Rectal smooth muscle tissue (tissue), 1 donor: ENCODE measurements at regions not wholly inside any gene's neighbourhood (a gene's known extent, or its start where the extent isn't known, plus 50 kb on each side); places are given as distances from the start of the nearest gene placed in this dataset.

Source experiments
- H3K27ac ChIP-seq: one replicate; pipeline ENCODE4 v1.7.0; 2013; ENCODE audit warnings: low read depth, low read length, inconsistent platforms
- H3K27me3 ChIP-seq: one replicate; pipeline ENCODE4 v1.7.0; 2013; ENCODE audit warnings: low read length; ENCODE audit not compliant: control insufficient read depth, insufficient read depth
- H3K36me3 ChIP-seq: one replicate; pipeline ENCODE4 v1.7.0; 2013; ENCODE audit warnings: low read length; ENCODE audit not compliant: control insufficient read depth, insufficient read depth
- H3K4me1 ChIP-seq: one replicate; pipeline ENCODE4 v1.7.0; 2013; ENCODE audit warnings: low read length; ENCODE audit not compliant: control insufficient read depth, insufficient read depth
- H3K4me3 ChIP-seq: one replicate; pipeline ENCODE4 v1.7.0; 2013; ENCODE audit warnings: low read length
- H3K9ac ChIP-seq: one replicate; pipeline ENCODE4 v1.7.0; 2013; ENCODE audit warnings: low read length

GRCh38 chr19:30733826-30734550, 361.8 kb downstream of the ZNF536 start:
- Histone ChIP-seq H3K4me1 (no peaks in the 10 kb centered on the region), H3K9ac (no peak overlapping the region), H3K27me3 (peaks cover 2% of the 10 kb centered on the region), H3K4me3 (no peak overlapping the region), H3K36me3 (no peaks in the 10 kb centered on the region), H3K27ac (no peak overlapping the region)

DNA sequence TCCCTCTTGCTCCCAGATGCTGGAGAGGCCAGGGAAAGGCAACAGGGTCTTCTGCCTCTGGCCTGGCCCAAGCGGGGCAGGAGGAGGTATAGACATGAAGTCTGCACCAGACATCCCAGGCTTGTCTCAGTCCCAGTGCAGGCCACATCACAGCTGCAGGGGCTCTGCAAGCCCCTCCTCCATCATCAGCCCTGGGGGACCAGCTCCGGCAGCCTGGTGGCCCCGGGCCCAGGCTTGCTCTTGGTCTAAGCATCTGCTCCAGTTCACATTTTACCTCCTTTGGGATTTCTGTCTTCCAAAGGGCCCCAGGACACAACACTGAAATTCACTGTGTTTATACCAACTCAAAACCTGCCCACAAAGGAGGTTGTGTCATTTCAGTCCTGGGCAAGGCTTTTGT, 359.4 kb downstream of the ZNF536 start:
- no peaks in the 10 kb centered on the region for H3K36me3 ChIP-seq
- H3K4me1 ChIP-seq, result no peaks in the 10 kb centered on the region
- no peak overlapping the region for H3K4me3 ChIP-seq
- H3K27ac ChIP-seq, result no peak overlapping the region
- H3K9ac ChIP-seq, result no peak overlapping the region
- no peaks in the 10 kb centered on the region for H3K27me3 ChIP-seq

GRCh38 chr19:30729451-30729850, 357.3 kb downstream of the ZNF536 start:
- Histone ChIP-seq H3K4me1 (no peaks in the 10 kb centered on the region), H3K27me3 (no peaks in the 10 kb centered on the region), H3K9ac (no peak overlapping the region), H3K36me3 (no peaks in the 10 kb centered on the region), H3K27ac (no peak overlapping the region), H3K4me3 (no peak overlapping the region)

- H3K27me3 ChIP-seq, result no peaks in the 10 kb centered on the region
- H3K4me3 ChIP-seq, result no peak overlapping the region
- no peak overlapping the region for H3K9ac ChIP-seq
- no peaks in the 10 kb centered on the region for H3K36me3 ChIP-seq
- no peak overlapping the region for H3K27ac ChIP-seq
- H3K4me1 ChIP-seq, result no peaks in the 10 kb centered on the region
Observed at GRCh38 chr19:30722761-30723160, 350.6 kb downstream of the ZNF536 start.

GRCh38 chr19:30722186-30722585, 350.0 kb downstream of the ZNF536 start:
- no peaks in the 10 kb centered on the region for H3K27me3 ChIP-seq
- H3K36me3 ChIP-seq, result no peaks in the 10 kb centered on the region
- no peak overlapping the region for H3K4me3 ChIP-seq
- H3K9ac ChIP-seq, result no peak overlapping the region
- H3K4me1 ChIP-seq, result no peaks in the 10 kb centered on the region
- no peak overlapping the region for H3K27ac ChIP-seq

DNA sequence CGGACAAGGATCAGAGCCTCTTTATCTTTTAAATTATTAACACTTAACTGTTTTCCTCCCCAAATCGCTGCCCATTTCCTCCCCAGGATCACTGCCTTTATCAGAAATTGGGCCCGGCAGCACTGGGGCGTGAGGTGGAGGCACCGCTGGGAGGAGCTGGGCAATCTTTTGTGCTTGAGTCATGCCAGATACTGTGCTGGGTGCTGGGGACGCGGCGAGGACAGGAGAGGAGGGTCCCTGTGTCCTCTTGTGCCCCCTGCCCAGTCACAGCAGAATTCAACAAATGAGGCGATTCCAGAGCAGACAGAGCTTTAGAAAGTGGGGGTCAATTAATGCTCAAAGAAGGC, 347.8 kb downstream of the ZNF536 start:
- no peaks in the 10 kb centered on the region for H3K4me1 ChIP-seq
- peak overlapping the region; percentile 90 for H3K27ac ChIP-seq
- H3K36me3 ChIP-seq, result no peaks in the 10 kb centered on the region
- H3K4me3 ChIP-seq, result peak overlapping the region; percentile 88
- peak overlapping the region; percentile 52 for H3K9ac ChIP-seq
- H3K27me3 ChIP-seq, result no peaks in the 10 kb centered on the region

DNA sequence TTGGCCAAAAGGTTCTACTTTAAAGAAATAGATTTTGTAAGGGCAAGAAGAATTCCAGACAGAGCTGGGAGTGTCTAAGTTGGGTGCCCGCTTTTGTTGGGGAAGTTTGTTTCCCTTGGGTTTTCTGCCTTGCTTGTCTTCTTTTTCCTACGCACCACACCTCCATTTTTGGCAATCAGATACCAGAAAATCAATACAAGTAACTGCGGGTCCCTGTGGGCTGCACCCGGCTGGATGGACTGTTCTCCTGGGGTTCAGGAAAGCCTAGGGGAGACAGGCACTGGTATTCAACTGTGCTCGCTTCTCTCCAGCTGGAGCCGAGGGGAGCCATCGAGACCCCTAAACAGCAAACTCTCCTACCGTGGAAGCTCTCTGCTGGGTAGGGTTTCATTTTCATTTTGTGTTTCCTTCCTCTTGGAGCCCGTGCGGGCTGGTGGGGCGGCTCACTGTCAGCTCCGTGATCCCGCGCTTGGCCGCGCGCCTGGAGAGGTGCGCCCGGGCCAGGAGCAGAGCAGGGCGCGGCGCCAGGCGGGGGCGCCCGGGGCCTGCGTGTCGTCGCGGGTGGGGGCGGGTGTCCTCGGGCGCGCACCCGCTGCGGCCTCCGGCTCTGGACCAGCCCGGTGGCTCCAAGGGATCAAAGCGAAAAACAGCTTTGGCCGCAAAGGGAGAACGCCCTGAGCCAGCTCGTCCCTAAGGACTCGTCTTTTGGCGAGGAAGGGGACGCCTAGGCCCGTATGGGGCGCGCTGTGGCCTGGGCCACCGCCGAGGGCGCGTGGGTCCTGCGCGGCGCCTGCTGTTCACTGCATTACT, 347.2 kb downstream of the ZNF536 start:
- Histone ChIP-seq H3K4me3 (peak overlapping the region; percentile 88), H3K27me3 (no peaks in the 10 kb centered on the region), H3K9ac (peak overlapping the region; percentile 52), H3K27ac (peak overlapping the region; percentile 90), H3K4me1 (no peaks in the 10 kb centered on the region), H3K36me3 (no peaks in the 10 kb centered on the region)

DNA sequence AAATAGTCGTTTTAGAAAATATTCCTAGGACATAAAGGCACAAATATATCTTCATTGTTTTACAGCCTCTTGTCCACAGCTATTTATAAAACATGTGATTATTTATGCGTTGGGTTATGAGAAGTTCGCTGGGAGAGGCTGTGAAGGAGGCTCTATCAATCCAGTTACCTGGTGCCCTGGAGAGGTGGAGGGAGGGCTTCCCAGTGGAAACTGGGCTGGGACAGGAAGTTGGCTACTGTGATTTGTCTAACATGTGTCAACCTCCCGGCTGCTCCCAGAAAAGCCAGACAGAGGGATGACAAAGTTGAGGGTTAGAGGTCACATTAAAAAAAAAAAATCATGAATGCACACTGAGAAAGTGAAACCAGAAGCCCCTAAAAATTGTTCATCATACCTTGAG, 346.5 kb downstream of the ZNF536 start:
- Histone ChIP-seq H3K9ac (no peak overlapping the region), H3K27me3 (no peaks in the 10 kb centered on the region), H3K27ac (peak overlapping the region; percentile 90), H3K4me3 (peak overlapping the region; percentile 88), H3K36me3 (no peaks in the 10 kb centered on the region), H3K4me1 (no peaks in the 10 kb centered on the region)

GRCh38 chr19:30718014-30718413, 345.8 kb downstream of the ZNF536 start:
- no peak overlapping the region for H3K9ac ChIP-seq
- H3K27ac ChIP-seq, result no peak overlapping the region
- no peaks in the 10 kb centered on the region for H3K27me3 ChIP-seq
- no peaks in the 10 kb centered on the region for H3K4me1 ChIP-seq
- H3K36me3 ChIP-seq, result no peaks in the 10 kb centered on the region
- no peak overlapping the region for H3K4me3 ChIP-seq

DNA sequence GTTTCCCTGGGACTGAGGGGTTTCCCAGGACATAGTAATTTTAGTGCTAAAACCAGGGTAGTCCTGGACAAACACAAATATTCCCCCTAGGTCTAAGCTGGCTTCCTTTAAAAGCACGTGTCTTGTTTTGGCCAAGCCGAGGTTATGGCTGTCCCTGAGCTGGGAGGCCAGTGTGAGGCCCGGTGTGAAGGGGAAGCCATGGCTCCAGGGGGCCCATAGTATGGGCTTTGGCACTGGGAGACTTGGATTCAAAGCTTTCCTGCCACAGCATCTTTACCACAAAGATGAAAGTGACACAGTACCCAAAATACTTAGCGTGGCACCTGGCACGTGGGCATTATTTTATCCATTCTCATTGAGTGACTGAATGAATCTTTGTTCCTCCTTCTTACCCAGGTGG, 345.2 kb downstream of the ZNF536 start:
- H3K36me3 ChIP-seq, result no peaks in the 10 kb centered on the region
- no peaks in the 10 kb centered on the region for H3K4me1 ChIP-seq
- H3K27me3 ChIP-seq, result no peaks in the 10 kb centered on the region
- H3K4me3 ChIP-seq, result no peak overlapping the region
- no peak overlapping the region for H3K9ac ChIP-seq
- no peak overlapping the region for H3K27ac ChIP-seq

GRCh38 chr19:30712431-30713337, 340.5 kb downstream of the ZNF536 start:
- no peaks in the 10 kb centered on the region for H3K4me1 ChIP-seq
- H3K36me3 ChIP-seq, result no peaks in the 10 kb centered on the region
- no peak overlapping the region for H3K27ac ChIP-seq
- no peak overlapping the region for H3K4me3 ChIP-seq
- H3K27me3 ChIP-seq, result no peaks in the 10 kb centered on the region
- no peak overlapping the region for H3K9ac ChIP-seq

- Histone ChIP-seq H3K27ac (no peak overlapping the region), H3K4me1 (no peaks in the 10 kb centered on the region), H3K4me3 (no peak overlapping the region), H3K36me3 (no peaks in the 10 kb centered on the region), H3K9ac (no peak overlapping the region), H3K27me3 (no peaks in the 10 kb centered on the region)
Observed at GRCh38 chr19:30711826-30712225, 339.6 kb downstream of the ZNF536 start.
